ENCODE measurements at regions not wholly inside any gene's neighbourhood (a gene's known extent, or its start where the extent isn't known, plus 50 kb on each side); places are given as distances from the start of the nearest gene placed in this dataset.

- no peak for DNase-seq (ENCODE audit: low spot score)
Measured at GRCh38 chr9:18216376-18216775, 257.6 kb upstream of the ADAMTSL1 start.

DNA sequence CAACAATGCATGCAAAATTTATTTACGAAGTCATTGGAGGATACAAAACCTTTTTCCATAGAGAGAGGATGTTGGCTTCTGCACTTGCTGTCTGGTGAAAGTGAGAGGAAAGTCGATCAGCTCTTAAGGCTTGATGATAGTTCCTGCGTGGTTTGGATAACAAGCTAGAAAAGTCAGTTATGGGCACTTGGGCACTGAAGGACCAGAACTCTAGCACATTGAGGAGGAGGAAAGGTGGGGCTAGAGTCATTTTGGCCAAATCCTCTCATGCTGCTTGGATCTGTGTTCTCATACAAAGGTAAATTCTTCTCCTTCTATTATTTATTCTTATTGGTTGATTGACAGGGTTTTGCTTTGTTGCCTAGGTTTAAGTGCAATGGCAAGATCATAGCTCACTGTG lies 245.9 kb upstream of the ADAMTSL1 start:
- DNase-seq (ENCODE audit: low spot score): no peak

- no peak for DNase-seq (ENCODE audit: low spot score)
Measured at GRCh38 chr9:18229992-18230676, 243.8 kb upstream of the ADAMTSL1 start.

- DNase-seq (ENCODE audit: low spot score): no peak
Measured at GRCh38 chr9:18233311-18233710, 240.6 kb upstream of the ADAMTSL1 start.

DNA sequence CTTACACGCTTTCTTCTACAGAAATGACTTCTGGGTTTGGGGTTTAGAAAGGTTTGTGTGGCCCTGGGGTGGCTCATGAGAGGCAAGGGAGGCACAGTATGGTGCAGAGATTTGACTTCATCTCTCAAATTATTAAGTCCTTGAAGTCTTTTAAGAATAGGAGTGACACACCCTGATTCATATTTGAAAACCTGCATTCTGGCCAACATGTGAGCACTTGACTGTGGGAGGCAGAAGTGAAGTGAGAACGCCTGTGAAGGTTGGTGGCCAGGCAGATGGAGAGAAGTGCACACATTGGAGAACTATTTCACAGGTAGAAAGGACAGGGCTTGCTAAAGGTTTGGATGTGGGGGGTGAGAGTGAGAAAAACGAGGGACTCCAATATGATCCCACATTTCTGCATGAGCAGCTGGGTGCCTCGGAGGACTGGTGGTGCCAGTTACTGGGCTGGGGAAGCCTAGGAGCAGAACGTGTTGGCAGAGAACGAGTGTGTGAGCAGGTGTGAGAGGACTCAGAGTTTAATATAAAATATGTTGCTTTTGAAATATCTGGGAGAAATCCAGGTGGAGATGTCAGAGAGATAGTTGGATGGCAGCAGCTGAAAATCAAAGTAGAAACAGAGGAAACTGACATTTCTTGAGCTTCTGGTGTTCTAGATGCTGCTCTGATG lies 240.0 kb upstream of the ADAMTSL1 start:
- no peak for DNase-seq (ENCODE audit: low spot score)

DNA sequence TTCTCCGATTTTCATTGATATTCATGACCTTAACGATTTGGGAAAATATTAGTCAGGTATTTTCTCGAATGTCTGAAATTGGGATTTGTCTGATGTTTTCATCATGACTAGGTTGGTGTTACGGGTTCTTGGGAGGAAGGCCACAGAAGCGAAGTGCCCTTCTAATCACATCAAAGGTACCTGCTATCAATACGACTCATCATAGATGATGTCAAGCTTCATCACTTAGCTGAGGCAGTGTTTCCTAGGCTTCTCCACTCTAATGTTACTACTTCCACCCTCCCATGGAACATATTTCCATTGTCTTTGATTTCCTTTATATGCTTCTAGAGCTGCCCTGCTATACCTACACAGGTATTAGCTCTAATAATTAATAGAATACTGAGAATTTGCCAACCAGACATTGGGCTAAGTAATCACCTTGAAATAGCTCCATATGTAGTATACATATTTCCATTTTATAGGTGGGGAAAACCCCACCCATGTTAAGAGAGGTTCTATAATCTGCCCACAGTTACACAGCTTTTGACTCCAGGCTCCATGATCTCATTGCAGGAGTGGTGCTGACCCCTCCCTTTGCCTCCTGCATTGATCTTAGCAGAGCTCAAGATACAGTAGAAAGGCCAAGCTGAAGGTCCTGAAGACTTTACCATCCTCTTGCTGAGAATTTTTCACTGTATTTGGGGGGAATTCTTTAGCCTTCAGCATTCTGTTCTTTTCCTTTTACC lies 238.6 kb upstream of the ADAMTSL1 start:
- DNase-seq (ENCODE audit: low spot score): no peak

DNA sequence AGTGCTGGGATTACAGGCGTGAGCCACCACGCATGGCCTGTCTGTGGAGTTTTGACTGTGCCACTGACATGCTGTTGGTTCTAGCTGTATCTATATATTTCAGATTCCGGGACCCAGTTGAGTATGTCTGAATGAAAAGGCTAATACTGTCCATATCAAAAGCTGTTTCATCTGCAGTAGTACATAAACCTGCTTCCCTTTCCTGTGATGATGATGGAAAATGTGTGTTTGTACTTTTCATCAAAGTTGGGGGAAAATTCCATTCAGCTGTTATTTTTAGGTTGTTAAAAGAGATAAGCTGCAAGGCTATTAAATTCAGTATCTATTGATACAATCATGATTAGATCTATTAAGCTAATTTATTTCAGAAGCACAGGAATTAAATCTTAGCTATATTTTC lies 237.6 kb upstream of the ADAMTSL1 start:
- no peak for DNase-seq (ENCODE audit: low spot score)

DNA sequence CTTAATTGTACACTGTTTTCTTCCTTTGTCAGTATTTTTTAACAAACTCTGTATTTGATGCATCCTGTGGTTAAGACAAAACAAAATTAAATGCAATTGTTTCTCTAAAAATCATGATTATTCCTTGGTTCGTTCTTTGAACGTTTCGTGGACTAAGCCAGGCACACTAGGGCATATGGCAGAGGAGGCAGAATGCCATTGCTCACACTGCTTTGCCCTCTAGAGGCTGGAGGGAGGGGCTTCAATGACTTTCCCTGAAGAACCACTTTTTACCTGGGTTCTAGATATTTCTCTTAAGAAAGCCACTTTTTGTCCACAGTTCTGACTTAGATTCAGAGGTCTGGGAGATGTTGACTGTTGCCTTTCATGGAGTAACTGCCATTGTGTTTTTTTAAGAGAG lies 236.2 kb upstream of the ADAMTSL1 start:
- no peak for DNase-seq (ENCODE audit: low spot score)

- peak; percentile 5 for DNase-seq (ENCODE audit: low spot score)
Measured at GRCh38 chr9:18238254-18238653, 235.7 kb upstream of the ADAMTSL1 start.

DNA sequence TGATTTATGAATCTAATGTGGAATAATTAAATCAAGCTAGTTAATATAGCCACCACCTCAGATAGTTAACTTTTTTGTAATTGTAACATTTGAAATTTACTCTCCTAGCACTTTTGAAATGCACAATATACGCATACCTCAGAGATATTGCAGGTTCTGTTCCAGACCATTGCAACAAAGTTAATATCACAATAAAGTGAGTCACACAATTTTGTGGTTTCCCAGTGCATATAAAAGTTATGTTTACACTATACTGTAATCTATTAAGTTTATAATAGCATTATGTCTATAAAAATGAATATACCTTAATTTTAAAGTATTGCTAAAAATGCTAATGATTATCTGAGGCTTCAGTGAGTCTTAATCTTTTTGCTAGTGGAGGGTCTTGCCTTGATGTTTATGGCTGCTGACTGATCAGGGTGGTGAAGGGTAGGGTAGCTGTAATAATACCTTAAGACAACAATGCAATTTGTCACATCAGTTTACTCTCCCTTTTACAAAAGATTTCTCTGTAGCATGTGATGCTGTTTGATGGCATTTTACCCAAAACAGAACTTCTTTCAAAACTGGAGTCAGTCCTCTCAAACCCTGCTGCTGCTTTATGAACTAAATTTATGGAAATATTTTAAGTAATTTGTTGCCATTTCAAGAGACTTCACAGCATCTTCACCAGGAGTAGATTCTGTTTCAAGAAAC lies 235.1 kb upstream of the ADAMTSL1 start:
- DNase-seq (ENCODE audit: low spot score): peak; percentile 6

DNA sequence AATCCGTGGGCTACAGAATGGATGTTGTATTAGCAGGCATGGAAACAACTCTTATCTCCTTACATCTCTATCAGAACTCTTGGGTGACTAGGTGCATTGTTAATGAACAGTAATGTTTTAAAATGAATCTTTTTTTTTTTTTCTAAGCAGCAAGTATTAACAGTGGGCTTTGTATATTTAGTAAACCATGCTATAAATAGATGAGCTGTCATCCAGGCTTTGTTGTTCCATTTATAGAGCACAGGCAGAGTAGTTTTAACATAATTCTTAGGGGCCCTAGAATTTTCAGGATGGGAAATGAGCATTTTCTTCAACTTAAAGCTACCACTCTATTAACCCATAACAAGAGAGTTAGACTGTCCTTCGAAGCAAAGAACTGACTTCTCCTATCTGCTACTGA lies 233.7 kb upstream of the ADAMTSL1 start:
- no peak for DNase-seq (ENCODE audit: low spot score)

DNA sequence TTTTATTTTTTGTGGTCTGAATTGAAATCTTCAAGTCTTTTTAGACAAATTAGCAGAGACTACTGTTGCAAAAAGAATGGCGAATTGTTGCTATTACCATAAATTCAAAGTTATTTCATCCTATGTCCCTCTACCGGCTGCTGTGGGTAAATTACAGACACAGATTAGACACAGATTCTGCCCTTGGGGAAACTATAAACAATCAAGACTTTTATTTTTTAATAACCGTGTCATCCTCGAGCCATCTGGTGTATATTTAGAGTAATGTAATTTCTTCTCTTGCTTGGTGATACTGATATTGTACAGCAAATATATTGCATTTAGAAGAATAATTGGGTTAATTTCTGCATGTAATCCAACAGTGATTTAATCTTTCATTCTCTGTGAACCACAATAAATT lies 228.0 kb upstream of the ADAMTSL1 start:
- DNase-seq (ENCODE audit: low spot score): no peak

- DNase-seq (ENCODE audit: low spot score): no peak
Measured at GRCh38 chr9:18250053-18250452, 223.9 kb upstream of the ADAMTSL1 start.

DNA sequence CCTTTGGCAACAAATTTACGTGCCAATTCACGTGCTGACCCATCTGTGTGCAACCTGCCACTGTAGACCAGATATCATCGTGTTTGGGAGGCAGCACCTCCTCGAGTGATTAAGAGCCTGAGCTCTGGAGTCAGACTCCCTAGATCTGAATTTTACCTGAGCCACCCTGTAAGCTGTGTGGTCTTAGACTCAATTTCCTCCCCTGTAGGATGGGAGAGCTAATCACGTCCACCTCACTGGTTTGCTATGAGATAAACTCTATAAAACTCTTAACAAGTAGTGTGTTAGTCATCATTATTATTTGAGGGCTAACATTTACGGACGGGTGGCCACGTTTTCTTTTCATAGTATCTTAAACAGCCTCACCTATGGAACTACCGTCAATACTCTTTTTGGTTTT lies 220.0 kb upstream of the ADAMTSL1 start:
- DNase-seq (ENCODE audit: low spot score): no peak

DNA sequence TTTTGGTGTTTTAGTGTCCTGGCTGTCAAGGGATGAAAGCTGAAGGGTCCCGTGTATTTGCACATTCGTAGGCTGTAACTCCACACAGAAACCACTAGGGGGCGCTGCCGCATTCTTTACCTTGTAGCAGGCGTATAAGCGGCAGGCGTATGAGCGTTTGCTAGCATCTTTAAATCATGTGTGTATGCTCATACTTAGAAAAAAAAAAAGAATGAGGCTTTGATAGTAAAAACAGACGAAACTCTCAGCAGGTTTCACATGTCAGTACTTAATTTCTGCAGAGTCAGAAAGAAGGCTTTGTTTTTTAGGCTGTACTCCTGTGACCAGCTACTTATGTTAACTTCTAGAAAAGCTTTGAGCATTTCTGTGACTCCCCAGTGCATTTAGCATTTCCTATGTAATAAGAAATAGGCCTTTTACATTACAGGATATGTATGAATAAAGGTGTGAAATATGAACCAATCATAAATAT lies 218.8 kb upstream of the ADAMTSL1 start:
- DNase-seq (ENCODE audit: low spot score): peak; percentile 83

GRCh38 chr9:18255747-18256146 lies 218.2 kb upstream of the ADAMTSL1 start:
- no peak for DNase-seq (ENCODE audit: low spot score)

DNA sequence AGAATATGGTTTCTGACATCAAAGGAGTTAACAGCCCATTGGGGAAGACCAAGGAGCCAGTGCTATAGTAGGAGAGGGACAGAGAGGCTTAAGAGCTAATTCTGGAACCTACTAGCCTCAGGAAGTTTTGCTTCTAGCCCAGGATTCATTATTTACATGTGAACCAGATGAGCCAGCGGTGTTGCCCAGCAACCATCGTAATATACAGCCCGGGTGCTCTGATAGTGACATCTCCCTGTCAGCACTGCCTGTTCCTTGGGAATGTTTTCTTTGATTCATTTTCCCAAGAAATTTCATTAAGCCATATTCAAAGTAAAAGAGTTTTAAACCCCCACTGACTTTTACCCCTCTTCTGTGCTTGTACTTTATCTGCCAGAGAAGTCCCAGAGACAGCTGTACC lies 217.4 kb upstream of the ADAMTSL1 start:
- DNase-seq (ENCODE audit: low spot score): no peak

- DNase-seq (ENCODE audit: low spot score): no peak
Measured at GRCh38 chr9:18260521-18260920, 213.4 kb upstream of the ADAMTSL1 start.

DNA sequence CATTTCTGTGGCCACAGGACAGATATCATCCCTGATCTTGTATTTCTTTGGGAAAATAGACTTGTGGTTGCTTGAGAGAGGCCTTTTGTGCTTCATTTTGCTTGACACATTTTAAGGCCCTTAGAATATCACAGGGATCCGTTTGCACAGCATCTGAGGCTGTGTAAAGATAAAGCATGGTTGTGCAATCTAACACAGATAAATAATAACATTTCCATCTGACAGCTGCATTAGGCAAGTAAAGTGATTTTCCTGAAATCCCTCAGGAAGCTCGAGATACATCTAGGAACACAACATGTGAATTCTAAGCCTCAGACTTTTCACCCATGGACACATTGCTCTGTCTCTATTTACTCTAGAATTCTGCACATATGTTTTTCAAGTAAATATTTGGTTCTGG lies 212.8 kb upstream of the ADAMTSL1 start:
- DNase-seq (ENCODE audit: low spot score): no peak

DNA sequence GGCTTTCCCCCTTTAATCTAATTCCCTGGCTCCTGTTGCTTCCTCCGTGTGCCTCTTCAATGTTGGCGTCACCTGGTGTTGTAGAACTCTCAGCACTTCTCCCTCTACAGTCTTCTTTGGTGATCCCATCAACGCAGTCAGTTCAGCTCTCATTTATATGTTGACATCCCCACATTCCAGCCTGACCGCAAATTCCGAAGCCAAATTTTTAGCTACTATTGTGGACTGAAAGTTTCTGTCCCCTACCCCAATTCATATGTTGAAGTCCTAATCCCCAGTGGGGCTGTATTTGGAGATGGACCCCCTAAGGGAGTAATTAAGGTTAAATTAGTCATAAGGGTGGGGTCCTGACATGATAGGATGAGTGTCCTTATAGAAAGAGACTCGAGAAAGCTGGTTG lies 210.6 kb upstream of the ADAMTSL1 start:
- no peak for DNase-seq (ENCODE audit: low spot score)

- no peak for DNase-seq (ENCODE audit: low spot score)
Measured at GRCh38 chr9:18268381-18268780, 205.6 kb upstream of the ADAMTSL1 start.

DNA sequence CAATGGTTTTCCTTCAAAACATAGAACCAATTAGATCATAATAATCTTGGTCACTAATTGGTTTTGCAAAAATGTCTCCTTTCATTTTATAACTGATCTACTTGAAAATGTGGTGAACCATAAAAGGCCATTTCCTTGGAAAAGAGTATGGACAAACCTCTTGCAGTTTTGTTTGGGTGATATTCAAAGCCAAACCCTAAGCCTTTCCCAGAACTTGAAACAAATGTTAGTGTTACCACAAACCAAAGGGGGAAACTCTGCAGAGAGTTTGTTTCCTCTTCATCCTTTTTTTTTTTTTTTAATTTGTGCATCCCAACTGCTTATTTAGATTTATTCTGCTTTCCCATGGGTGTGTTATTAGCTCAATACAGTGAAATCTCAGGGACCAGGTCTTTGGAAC lies 204.4 kb upstream of the ADAMTSL1 start:
- DNase-seq (ENCODE audit: low spot score): no peak

Measured in HT-29 (cell line).